Testis (tissue), 2 donors: ENCODE measurements at regions not wholly inside any gene's neighbourhood (a gene's known extent, or its start where the extent isn't known, plus 50 kb on each side); places are given as distances from the start of the nearest gene placed in this dataset.

ENCODE experiments used
- DNase-seq: peaks from one replicate; pipeline ENCODE4 v3.0.0-alpha.2; 2019
- H3K27ac ChIP-seq, 2 donors: fragments of 200-600 bp; sonication (generic); one replicate each; pipeline ENCODE4 v1.5.1; 2019
- H3K27me3 ChIP-seq: fragments of 200-600 bp; sonication (generic); one replicate; pipeline ENCODE4 v1.5.1; 2019
- H3K36me3 ChIP-seq: fragments of 200-600 bp; sonication (generic); one replicate; pipeline ENCODE4 v1.5.1; 2017; ENCODE audit warnings: low read depth; ENCODE audit errors: missing control alignments
- H3K4me1 ChIP-seq: fragments of 200-600 bp; sonication (generic); one replicate; pipeline ENCODE4 v1.5.1; 2019
- H3K4me3 ChIP-seq, 2 donors: fragments of 200-600 bp; sonication (generic); one replicate each; pipeline ENCODE4 v1.5.1; 2017 to 2019
- H3K9me3 ChIP-seq: fragments of 200-600 bp; sonication (generic); one replicate; pipeline ENCODE4 v1.5.1; 2017
- POLR2A ChIP-seq: fragments of 450-650 bp; IDR thresholded peaks from one replicate; pipeline ENCODE4 v1.6.1; 2017; ENCODE audit warnings: antibody characterized with exemption, mild to moderate bottlenecking, moderate library complexity
- WGBS, 2 donors: methylation state at CpG; one replicate each; pipeline ENCODE4 v1.1.5; 2018; 5-methylcytosine and 5-hydroxymethylcytosine counted together
- intact Hi-C: fragments of 100-400 bp; cut with DNase I; formaldehyde crosslinking; loops from one replicate; pipeline ENCODE4 v1.15.1; 2023; ENCODE audit warnings: low total_unique reads
- TF ChIP-seq, protein P1 (sequence below), 3 experiments: fragments of 450-650 bp in 2 of 3; fragments of 200-600 bp in 1 of 3; sonication (generic) in 1 of 3; IDR thresholded peaks; one replicate each; pipeline ENCODE4 v1.5.1; 2016 to 2019; ENCODE audit warnings: antibody characterized with exemption in 3 of 3, mild to moderate bottlenecking in 2 of 3, moderate library complexity in 1 of 3

DNA sequence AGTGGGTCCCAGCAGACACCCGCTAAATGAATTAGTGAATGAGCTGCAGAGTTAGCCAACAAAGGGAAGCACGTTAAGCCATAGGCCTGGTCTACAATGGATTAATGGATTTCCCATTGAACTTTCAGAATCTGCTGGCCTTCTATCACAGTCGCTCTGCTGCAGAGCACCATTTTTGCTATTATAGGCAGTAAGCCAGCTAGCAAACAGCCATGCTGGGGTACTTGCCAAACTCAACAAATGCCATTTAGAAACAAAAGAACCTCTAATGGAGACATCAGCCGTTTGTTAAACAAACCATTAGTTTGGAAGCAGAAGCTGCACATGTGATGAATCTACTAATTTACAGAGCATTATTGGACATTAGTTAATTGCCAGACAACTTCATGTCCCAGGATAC, 181.1 kb upstream of the STXBP6 start:
- no peak overlapping the region for H3K4me3 ChIP-seq
- H3K4me1 ChIP-seq, result no peaks in the 10 kb centered on the region
- DNase-seq, result no peak
- WGBS, 2 donors, result 59 to 73% methylated on average over 4 of the region's 4 CpGs
- no peaks in the 10 kb centered on the region for H3K36me3 ChIP-seq
- H3K27ac ChIP-seq, result no peak overlapping the region
- intact Hi-C loops, result no loop called here
- H3K9me3 ChIP-seq, result no peaks in the 10 kb centered on the region
- no peaks in the 10 kb centered on the region for H3K27me3 ChIP-seq
- TF ChIP-seq, protein P1, sequence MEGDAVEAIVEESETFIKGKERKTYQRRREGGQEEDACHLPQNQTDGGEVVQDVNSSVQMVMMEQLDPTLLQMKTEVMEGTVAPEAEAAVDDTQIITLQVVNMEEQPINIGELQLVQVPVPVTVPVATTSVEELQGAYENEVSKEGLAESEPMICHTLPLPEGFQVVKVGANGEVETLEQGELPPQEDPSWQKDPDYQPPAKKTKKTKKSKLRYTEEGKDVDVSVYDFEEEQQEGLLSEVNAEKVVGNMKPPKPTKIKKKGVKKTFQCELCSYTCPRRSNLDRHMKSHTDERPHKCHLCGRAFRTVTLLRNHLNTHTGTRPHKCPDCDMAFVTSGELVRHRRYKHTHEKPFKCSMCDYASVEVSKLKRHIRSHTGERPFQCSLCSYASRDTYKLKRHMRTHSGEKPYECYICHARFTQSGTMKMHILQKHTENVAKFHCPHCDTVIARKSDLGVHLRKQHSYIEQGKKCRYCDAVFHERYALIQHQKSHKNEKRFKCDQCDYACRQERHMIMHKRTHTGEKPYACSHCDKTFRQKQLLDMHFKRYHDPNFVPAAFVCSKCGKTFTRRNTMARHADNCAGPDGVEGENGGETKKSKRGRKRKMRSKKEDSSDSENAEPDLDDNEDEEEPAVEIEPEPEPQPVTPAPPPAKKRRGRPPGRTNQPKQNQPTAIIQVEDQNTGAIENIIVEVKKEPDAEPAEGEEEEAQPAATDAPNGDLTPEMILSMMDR (IDR thresholded peaks at IDR 0.05), result no peak
- no peak for TF ChIP-seq POLR2A

DNA sequence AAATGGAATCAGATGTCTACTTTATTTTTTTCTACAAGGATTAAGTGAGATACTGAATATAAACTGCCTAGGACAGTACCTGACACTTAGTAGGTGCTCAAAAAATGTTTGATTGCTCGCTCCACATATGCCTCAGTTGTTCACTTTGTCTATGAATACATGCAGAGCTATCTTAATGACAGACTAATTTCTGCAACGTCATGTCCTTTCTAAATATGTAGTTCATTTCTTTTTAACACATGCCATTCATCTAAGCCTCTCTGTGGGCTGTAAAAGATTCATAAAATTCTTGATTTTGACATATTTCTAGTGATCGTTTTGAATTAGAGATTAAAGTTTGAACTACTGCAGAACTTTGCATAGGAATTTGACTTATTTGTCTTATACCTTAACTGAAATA, 176.3 kb upstream of the STXBP6 start:
- TF ChIP-seq POLR2A, result no peak
- TF ChIP-seq, protein P1 (IDR thresholded peaks at IDR 0.05), result no peak
- Histone ChIP-seq H3K9me3 (no peaks in the 10 kb centered on the region), H3K27ac (no peak overlapping the region), H3K4me3 (no peak overlapping the region), H3K27me3 (no peaks in the 10 kb centered on the region), H3K36me3 (no peaks in the 10 kb centered on the region), H3K4me1 (no peaks in the 10 kb centered on the region)
- intact Hi-C loops, result no loop called here
- WGBS, 2 donors, result 79 to 80% methylated on average over 3 of the region's 3 CpGs
- no peak for DNase-seq

DNA sequence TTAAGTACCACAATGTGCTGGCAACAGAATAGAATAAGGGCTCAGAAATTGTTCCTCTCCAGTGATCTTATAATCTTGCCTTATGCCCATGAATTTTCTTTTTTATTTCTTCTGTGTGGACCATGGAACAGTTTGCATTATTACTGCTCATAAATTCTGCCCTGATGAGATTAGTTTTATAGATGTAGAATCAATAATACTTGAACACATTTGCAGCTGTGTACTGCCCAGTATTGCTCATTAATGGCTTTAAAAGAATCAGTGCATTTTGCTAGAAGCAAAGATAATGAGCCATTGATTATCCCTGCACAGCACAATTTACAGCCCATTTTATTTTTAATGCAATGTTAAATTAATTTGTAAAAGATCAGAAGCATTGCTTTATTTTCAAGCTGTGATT, 172.3 kb upstream of the STXBP6 start:
- no peak for DNase-seq
- TF ChIP-seq POLR2A, result no peak
- TF ChIP-seq, protein P1 (IDR thresholded peaks at IDR 0.05), result no peak
- Histone ChIP-seq H3K27me3 (no peaks in the 10 kb centered on the region), H3K36me3 (no peaks in the 10 kb centered on the region), H3K27ac (no peak overlapping the region), H3K4me3 (no peak overlapping the region), H3K4me1 (no peaks in the 10 kb centered on the region), H3K9me3 (no peaks in the 10 kb centered on the region)
- intact Hi-C loops, result no loop called here

DNA sequence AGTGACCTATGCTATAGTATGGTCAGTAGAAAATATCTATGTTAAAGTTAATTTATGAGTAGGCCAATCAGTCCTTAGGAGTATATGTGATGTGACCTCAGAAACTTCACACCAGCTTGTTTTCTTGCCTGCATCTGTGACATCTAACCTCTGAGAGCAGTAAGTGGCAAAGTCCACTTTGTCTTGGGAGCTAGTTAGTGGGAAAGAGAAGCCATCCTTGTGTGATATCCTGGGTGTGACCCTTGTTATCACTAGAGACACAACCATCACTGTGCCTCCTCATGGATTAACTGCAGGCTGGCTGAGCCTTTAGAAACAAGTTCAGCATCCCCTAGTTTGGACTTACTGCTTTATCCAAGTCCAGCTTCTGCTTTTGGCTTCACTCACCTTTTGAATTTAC, 170.6 kb upstream of the STXBP6 start:
- no peak for TF ChIP-seq POLR2A
- TF ChIP-seq, protein P1 (IDR thresholded peaks at IDR 0.05), result no peak
- Histone ChIP-seq H3K36me3 (no peaks in the 10 kb centered on the region), H3K27me3 (no peaks in the 10 kb centered on the region), H3K4me1 (no peaks in the 10 kb centered on the region), H3K4me3 (no peak overlapping the region), H3K27ac (no peak overlapping the region), H3K9me3 (no peaks in the 10 kb centered on the region)
- DNase-seq, result no peak
- intact Hi-C loops, result no loop called here

DNA sequence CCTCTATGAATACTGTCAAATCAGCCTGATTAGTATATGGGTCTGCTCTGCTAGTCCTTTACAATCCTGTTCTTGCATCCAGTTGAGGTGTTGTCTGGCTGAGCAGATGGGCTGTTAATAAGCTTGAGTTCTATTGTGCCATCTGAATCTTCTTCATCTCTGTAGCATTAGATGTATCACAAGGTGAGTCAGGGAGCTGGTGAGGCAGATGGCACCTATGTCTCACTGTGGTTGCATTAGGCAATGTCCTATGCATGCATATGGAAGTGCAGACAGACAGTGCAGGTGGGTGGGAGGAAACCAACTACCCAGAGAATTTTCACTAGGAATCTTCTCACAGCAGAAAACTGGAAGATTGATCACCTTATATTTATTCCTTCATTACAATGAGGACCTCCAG, 165.7 kb upstream of the STXBP6 start:
- intact Hi-C loops, result no loop called here
- no peaks in the 10 kb centered on the region for H3K36me3 ChIP-seq
- H3K4me1 ChIP-seq, result no peaks in the 10 kb centered on the region
- H3K27ac ChIP-seq, result no peak overlapping the region
- H3K27me3 ChIP-seq, result no peaks in the 10 kb centered on the region
- no peak for TF ChIP-seq POLR2A
- TF ChIP-seq, protein P1 (IDR thresholded peaks at IDR 0.05), result no peak
- no peaks in the 10 kb centered on the region for H3K9me3 ChIP-seq
- H3K4me3 ChIP-seq, result no peak overlapping the region
- no peak for DNase-seq
